ENCODE measurements at regions not wholly inside any gene's neighbourhood (a gene's known extent, or its start where the extent isn't known, plus 50 kb on each side); places are given as distances from the start of the nearest gene placed in this dataset.
"Not testable (repeated sequence)": the region's sequence is repeated elsewhere in the genome, so short reads cannot be mapped to it uniquely, and the experiment has no call there.

DNA sequence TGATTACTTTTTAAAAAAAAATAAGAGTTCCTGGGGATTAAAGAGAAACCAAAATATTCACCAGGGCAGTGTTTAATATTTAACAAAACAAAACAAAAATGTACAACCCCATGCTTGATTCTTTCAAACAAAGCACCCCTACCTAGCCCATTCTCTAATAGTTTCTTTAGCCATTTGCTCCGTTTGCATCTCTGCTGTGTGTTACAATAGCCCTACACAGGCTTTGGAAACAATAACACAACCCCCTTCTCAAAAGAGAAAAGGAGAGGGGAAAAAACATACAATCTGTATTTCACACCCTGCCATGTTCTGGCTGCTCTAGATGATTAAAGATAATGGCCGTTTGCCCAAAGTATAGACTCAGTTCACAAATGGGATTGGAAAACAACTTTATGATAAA lies 302.9 kb downstream of the CPS1 start:
- Histone ChIP-seq H3K4me1 (ENCODE audit: control insufficient read depth, insufficient read depth, low read length) (peaks cover 6% of the 10 kb centered on the region), H3K27ac (ENCODE audit: insufficient read depth, low read depth, low read length, poor library complexity, severe bottlenecking) (no peak overlapping the region), H3K27me3 (ENCODE audit: control insufficient read depth, insufficient read depth, low read length, poor library complexity, severe bottlenecking) (no peaks in the 10 kb centered on the region), H3K36me3 (ENCODE audit: control insufficient read depth, insufficient read depth, low read length) (no peaks in the 10 kb centered on the region), H3K9me3 (ENCODE audit: control insufficient read depth, low read length) (no peaks in the 10 kb centered on the region), H3K4me3 (ENCODE audit: insufficient read depth, low read depth, low read length) (no peak overlapping the region)
- 0 to 40% methylated on average over 1 to 2 of the region's 2 CpGs for WGBS, 2 experiments

GRCh38 chr2:210860276-210860675 lies 303.9 kb downstream of the CPS1 start:
- H3K27me3 ChIP-seq (ENCODE audit: control insufficient read depth, insufficient read depth, low read length, poor library complexity, severe bottlenecking), result no peaks in the 10 kb centered on the region
- H3K4me1 ChIP-seq (ENCODE audit: control insufficient read depth, insufficient read depth, low read length), result peaks cover 6% of the 10 kb centered on the region
- 82 to 84% methylated on average over 3 to 5 of the region's 5 CpGs for WGBS, 2 experiments
- H3K36me3 ChIP-seq (ENCODE audit: control insufficient read depth, insufficient read depth, low read length), result no peaks in the 10 kb centered on the region
- H3K9me3 ChIP-seq (ENCODE audit: control insufficient read depth, low read length), result no peaks in the 10 kb centered on the region
- no peak overlapping the region for H3K27ac ChIP-seq (ENCODE audit: insufficient read depth, low read depth, low read length, poor library complexity, severe bottlenecking)
- no peak overlapping the region for H3K4me3 ChIP-seq (ENCODE audit: insufficient read depth, low read depth, low read length)

DNA sequence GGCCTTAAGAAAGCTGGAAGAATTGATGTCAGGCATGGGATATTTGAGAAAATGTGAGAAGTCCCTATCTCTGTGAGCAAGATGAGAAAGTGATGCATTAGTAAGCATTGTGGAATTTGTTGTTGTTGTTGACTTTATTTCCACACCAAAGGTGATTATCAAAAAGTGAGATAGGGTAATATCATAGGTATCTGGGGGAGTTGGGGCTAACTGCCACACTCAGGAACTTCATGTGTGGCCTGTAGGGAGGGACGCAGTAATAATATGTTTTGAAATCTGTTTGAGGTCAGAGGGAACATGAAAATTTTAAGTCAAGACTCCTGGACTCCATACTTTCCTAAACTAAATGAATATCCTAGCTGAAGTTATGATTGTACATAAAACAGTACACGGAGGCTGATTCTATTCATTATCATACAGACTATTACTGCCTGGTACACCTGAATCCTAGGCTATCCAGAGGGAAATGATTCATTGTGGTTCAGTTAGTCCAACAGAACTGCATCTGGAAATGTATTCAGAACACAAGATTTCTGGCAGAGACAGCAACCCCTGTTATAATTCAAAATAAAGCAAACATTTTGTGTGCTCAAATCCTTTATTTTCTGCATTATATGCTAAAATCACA lies 304.8 kb downstream of the CPS1 start:
- no peak overlapping the region for H3K4me3 ChIP-seq (ENCODE audit: insufficient read depth, low read depth, low read length)
- no peaks in the 10 kb centered on the region for H3K9me3 ChIP-seq (ENCODE audit: control insufficient read depth, low read length)
- no peaks in the 10 kb centered on the region for H3K36me3 ChIP-seq (ENCODE audit: control insufficient read depth, insufficient read depth, low read length)
- 72 to 89% methylated on average over 2 of the region's 2 CpGs for WGBS, 2 experiments
- H3K27me3 ChIP-seq (ENCODE audit: control insufficient read depth, insufficient read depth, low read length, poor library complexity, severe bottlenecking), result no peaks in the 10 kb centered on the region
- H3K27ac ChIP-seq (ENCODE audit: insufficient read depth, low read depth, low read length, poor library complexity, severe bottlenecking), result no peak overlapping the region
- peaks cover 6% of the 10 kb centered on the region for H3K4me1 ChIP-seq (ENCODE audit: control insufficient read depth, insufficient read depth, low read length)

DNA sequence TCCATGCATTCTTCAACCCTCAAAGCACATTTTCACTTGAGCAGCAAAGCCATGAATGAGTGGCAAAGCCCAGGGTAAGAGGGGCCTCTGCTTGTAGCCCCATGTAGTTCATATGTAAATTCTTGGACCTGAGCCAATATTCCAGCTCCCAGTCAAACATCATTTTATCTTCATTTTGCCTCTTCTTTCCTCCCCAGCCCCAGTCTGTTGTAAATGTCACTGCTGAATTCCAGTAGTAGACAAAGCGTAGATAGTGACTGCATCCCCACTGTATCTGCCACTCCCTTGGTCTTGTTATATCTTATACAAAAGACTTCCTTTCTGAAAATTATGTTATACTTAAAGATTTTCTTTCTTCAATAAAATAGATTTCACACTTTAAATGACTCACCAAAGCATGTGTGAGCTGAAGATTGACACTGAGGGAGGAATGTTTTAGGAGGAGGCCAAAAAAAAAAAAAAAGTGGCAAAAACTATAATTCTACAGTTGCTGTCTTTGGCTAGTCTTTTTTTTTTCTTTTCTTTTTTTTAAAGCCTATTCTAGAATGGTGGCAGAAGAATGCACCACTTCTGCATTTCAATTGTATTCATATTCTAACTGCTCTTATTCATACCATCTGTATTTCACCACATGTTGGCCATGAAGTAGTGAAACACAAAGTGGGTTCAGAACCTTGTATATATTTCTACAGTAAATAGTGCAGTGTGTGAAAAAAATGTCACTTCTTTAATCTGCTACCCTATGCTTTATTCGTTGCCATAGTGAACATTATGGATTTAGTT lies 306.1 kb downstream of the CPS1 start:
- peaks cover 6% of the 10 kb centered on the region for H3K4me1 ChIP-seq (ENCODE audit: control insufficient read depth, insufficient read depth, low read length)
- no peak overlapping the region for H3K4me3 ChIP-seq (ENCODE audit: insufficient read depth, low read depth, low read length)
- no peaks in the 10 kb centered on the region for H3K27me3 ChIP-seq (ENCODE audit: control insufficient read depth, insufficient read depth, low read length, poor library complexity, severe bottlenecking)
- WGBS, 2 experiments, result 93% methylated on average over 2 of the region's 2 CpGs; no CpG with 5 or more reads in 1 of the 2 experiments
- no peaks in the 10 kb centered on the region for H3K9me3 ChIP-seq (ENCODE audit: control insufficient read depth, low read length)
- no peak overlapping the region for H3K27ac ChIP-seq (ENCODE audit: insufficient read depth, low read depth, low read length, poor library complexity, severe bottlenecking)
- no peaks in the 10 kb centered on the region for H3K36me3 ChIP-seq (ENCODE audit: control insufficient read depth, insufficient read depth, low read length)

DNA sequence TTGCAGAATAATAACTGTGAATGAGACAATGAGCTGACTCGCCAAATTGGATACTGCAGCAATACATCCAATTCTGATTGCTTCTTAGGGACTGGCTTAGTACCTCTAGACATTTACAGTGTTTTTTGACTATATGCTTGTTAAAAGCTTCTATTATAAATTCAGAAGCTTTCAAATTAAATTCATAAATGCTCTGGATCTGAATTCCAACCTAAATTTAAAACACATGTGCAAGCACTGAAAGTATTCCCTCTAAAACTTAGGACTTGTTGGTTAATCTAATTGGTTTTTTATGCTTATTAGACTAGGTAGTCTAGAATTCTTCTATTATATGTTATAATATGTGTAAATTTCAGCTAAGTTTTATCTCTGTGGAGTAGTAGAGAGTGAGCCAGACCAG lies 306.9 kb downstream of the CPS1 start:
- Histone ChIP-seq H3K4me3 (ENCODE audit: insufficient read depth, low read depth, low read length) (no peak overlapping the region), H3K36me3 (ENCODE audit: control insufficient read depth, insufficient read depth, low read length) (no peaks in the 10 kb centered on the region), H3K27me3 (ENCODE audit: control insufficient read depth, insufficient read depth, low read length, poor library complexity, severe bottlenecking) (no peaks in the 10 kb centered on the region), H3K27ac (ENCODE audit: insufficient read depth, low read depth, low read length, poor library complexity, severe bottlenecking) (no peak overlapping the region), H3K4me1 (ENCODE audit: control insufficient read depth, insufficient read depth, low read length) (peaks cover 6% of the 10 kb centered on the region), H3K9me3 (ENCODE audit: control insufficient read depth, low read length) (no peaks in the 10 kb centered on the region)
- 80 to 100% methylated on average over 1 of the region's 1 CpG for WGBS, 2 experiments

GRCh38 chr2:210871566-210871965 lies 315.2 kb downstream of the CPS1 start:
- H3K4me1 ChIP-seq (ENCODE audit: control insufficient read depth, insufficient read depth, low read length); H3K36me3 ChIP-seq (ENCODE audit: control insufficient read depth, insufficient read depth, low read length); H3K27ac ChIP-seq (ENCODE audit: insufficient read depth, low read depth, low read length, poor library complexity, severe bottlenecking); H3K9me3 ChIP-seq (ENCODE audit: control insufficient read depth, low read length); H3K4me3 ChIP-seq (ENCODE audit: insufficient read depth, low read depth, low read length); H3K27me3 ChIP-seq (ENCODE audit: control insufficient read depth, insufficient read depth, low read length, poor library complexity, severe bottlenecking): not testable (repeated sequence)
- WGBS, 2 experiments, result 92 to 98% methylated on average over 3 of the region's 3 CpGs

DNA sequence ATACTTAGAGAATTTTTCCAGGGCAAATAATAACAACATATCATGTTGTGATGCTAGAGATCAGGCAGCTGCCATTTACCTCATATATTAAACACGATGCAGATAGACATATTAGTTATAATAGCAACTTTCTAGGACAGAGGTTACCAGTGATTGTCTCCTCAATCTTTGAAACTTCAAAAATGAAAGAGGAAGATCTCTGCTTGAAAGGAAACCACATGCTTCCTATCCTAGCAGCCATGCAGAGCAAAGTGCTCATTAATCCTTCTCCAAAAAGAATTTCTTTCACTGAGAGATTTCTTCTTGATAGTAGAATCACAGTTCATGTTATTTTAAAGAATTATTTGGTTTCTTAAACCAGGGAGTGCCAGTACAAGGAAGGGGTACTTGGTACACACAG lies 317.2 kb downstream of the CPS1 start:
- H3K9me3 ChIP-seq (ENCODE audit: control insufficient read depth, low read length), result no peaks in the 10 kb centered on the region
- H3K4me1 ChIP-seq (ENCODE audit: control insufficient read depth, insufficient read depth, low read length), result no peaks in the 10 kb centered on the region
- no peaks in the 10 kb centered on the region for H3K27me3 ChIP-seq (ENCODE audit: control insufficient read depth, insufficient read depth, low read length, poor library complexity, severe bottlenecking)
- no peak overlapping the region for H3K27ac ChIP-seq (ENCODE audit: insufficient read depth, low read depth, low read length, poor library complexity, severe bottlenecking)
- H3K36me3 ChIP-seq (ENCODE audit: control insufficient read depth, insufficient read depth, low read length), result no peaks in the 10 kb centered on the region
- no peak overlapping the region for H3K4me3 ChIP-seq (ENCODE audit: insufficient read depth, low read depth, low read length)
- WGBS, 2 experiments, result 94 to 100% methylated on average over 1 of the region's 1 CpG

DNA sequence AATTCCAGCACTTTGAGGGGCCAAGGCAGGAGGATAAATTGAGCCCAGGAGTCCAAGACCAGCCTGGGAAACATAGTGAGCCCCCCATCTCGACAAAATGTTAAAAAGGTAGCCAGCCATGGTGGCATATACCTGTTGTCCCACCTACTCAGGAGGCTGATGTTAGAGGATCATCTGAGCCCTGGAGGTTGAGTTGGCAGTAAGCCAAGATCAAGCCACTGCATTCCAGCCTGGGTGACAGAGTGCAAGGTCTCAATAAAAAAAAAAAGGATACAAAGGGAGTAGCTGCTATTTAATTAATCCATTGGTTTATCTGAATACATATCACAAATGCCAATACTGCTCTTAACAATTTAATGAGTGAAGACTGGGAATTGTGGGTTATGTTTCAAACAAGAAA lies 327.8 kb downstream of the CPS1 start:
- Histone ChIP-seq H3K27ac (ENCODE audit: insufficient read depth, low read depth, low read length, poor library complexity, severe bottlenecking) (no peak overlapping the region), H3K36me3 (ENCODE audit: control insufficient read depth, insufficient read depth, low read length) (no peaks in the 10 kb centered on the region), H3K4me1 (ENCODE audit: control insufficient read depth, insufficient read depth, low read length) (no peaks in the 10 kb centered on the region), H3K9me3 (ENCODE audit: control insufficient read depth, low read length) (no peaks in the 10 kb centered on the region), H3K4me3 (ENCODE audit: insufficient read depth, low read depth, low read length) (no peak overlapping the region), H3K27me3 (ENCODE audit: control insufficient read depth, insufficient read depth, low read length, poor library complexity, severe bottlenecking) (no peaks in the 10 kb centered on the region)
- WGBS, 2 experiments, result 94 to 95% methylated on average over 1 of the region's 1 CpG

- Histone ChIP-seq H3K4me1 (ENCODE audit: control insufficient read depth, insufficient read depth, low read length) (no peaks in the 10 kb centered on the region), H3K4me3 (ENCODE audit: insufficient read depth, low read depth, low read length) (no peak overlapping the region), H3K27me3 (ENCODE audit: control insufficient read depth, insufficient read depth, low read length, poor library complexity, severe bottlenecking) (no peaks in the 10 kb centered on the region), H3K36me3 (ENCODE audit: control insufficient read depth, insufficient read depth, low read length) (no peaks in the 10 kb centered on the region), H3K27ac (ENCODE audit: insufficient read depth, low read depth, low read length, poor library complexity, severe bottlenecking) (no peak overlapping the region), H3K9me3 (ENCODE audit: control insufficient read depth, low read length) (no peaks in the 10 kb centered on the region)
- WGBS, 2 experiments, result 89 to 92% methylated on average over 5 of the region's 6 CpGs
Observed at GRCh38 chr2:210888035-210888434, 331.6 kb downstream of the CPS1 start.

DNA sequence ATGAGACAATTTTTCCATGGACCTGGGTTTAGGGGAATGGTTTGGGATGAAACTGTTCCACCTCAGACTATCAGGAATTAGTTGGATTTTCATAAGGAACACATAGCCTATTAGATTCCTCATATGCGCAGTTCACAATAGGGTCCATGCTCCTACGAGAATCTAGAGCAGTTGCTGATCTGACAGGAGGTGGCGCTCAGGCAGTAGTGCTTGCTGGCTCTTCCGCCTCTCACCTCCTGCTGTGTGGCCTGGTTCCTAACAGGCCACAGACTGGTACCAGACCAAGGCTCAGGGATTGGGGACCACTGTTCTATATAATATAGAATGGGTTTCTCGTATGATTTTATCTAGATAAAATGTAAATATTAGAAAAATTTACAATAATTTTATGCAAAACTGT lies 338.7 kb downstream of the CPS1 start:
- no peaks in the 10 kb centered on the region for H3K27me3 ChIP-seq (ENCODE audit: control insufficient read depth, insufficient read depth, low read length, poor library complexity, severe bottlenecking)
- H3K9me3 ChIP-seq (ENCODE audit: control insufficient read depth, low read length), result no peaks in the 10 kb centered on the region
- H3K4me3 ChIP-seq (ENCODE audit: insufficient read depth, low read depth, low read length), result no peak overlapping the region
- H3K36me3 ChIP-seq (ENCODE audit: control insufficient read depth, insufficient read depth, low read length), result no peaks in the 10 kb centered on the region
- H3K27ac ChIP-seq (ENCODE audit: insufficient read depth, low read depth, low read length, poor library complexity, severe bottlenecking), result no peak overlapping the region
- H3K4me1 ChIP-seq (ENCODE audit: control insufficient read depth, insufficient read depth, low read length), result no peaks in the 10 kb centered on the region
- WGBS, 2 experiments, result 77 to 83% methylated on average over 4 of the region's 5 CpGs
